GM19452 (cell line): ENCODE measurements at regions not wholly inside any gene's neighbourhood (a gene's known extent, or its start where the extent isn't known, plus 50 kb on each side); places are given as distances from the start of the nearest gene placed in this dataset.
"Not testable (repeated sequence)": the region's sequence is repeated elsewhere in the genome, so short reads cannot be mapped to it uniquely, and the experiment has no call there.

Experiments used
- ATAC-seq: cut with Tn5 transposase; IDR thresholded peaks from one replicate; pipeline ENCODE4 v1.9.1; 2021; ENCODE audit not compliant: unreplicated experiment

DNA sequence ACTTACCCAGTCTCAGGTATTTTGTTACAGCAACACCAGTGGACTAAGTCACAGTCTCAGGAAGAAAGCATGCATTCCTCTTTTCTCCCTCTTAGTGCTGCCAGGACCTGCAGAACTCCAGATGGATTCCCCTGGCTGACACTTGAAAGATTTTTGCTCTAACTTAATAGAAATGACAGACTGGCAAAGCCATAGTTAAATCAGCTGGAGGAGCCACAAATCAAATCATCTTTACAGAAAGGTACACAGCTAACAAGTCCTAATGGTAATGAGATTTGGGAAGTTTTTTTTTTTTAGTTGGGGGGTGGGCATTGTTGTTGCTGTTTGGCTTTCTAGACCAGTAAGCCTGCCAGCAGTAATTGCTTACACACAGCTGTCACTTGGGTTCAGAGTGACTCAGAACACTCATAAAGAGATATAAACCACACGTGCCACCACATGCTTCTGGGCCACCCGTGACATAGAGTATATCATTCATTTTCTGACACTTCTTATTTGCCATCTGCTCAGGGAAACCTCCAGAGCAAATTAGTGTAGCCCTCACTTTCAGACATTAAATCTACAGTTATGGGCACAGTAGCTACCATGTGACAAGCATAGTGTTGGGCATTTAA is 72.4 kb downstream of the FH start:
- no peak for ATAC-seq

DNA sequence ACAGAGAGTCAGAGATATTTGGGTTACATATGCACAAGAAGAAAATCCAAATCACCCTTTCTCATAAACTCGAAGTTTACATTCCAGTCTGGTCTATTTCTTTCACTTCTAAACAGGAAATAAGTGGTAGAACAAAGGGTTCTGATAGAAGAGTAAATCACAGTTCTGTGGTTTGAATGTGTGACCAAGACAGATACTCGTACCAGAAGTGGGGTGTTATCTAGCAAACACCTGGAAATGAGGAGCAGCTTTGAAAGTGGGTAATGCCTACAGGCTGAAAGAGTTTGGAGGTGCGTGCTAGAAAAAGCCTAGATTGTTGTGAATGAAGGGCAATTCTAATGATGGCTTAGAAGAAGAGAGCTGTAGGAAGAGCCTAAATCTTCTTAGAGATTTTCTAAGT is 74.7 kb downstream of the FH start:
- no peak for ATAC-seq

GRCh38 chr1:241443561-241443960 is 76.0 kb downstream of the FH start:
- no peak for ATAC-seq

DNA sequence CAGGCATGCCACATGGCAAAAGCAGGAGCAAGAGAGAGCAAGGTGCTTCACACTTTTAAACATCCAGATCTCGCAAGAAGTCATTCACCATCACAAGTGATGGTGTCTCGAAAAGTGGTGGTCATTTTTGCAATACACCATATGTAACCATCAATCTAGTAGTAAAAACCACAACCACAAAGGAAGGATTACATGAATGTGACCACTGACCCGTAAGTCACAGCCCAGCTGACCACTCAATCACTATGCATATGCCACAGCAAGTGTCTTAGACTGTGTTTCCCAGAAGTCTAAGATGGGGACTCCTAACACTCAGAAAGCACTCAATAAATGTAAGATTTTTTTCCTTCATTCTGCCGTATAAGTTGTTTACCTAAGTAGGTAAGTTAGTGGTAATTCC is 76.9 kb downstream of the FH start:
- ATAC-seq: no peak

DNA sequence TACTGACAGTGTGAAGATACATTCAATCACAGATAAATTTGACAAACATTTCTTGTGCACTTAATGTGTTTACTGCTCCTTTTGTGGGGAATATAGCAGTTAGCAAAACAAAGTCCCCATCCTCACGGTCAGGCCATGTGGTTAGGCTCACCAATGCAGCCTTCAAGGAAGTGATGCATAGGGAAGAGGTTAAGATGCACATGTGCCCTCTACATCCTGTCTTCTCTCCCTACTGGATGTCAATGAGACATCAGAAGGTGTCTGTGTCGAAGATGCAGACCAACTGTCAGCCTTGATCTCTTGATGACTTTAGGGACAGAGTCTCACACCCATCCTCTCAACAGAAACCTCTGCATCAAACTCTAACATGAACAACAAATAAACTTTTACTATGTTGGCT is 78.7 kb downstream of the FH start:
- no peak for ATAC-seq

DNA sequence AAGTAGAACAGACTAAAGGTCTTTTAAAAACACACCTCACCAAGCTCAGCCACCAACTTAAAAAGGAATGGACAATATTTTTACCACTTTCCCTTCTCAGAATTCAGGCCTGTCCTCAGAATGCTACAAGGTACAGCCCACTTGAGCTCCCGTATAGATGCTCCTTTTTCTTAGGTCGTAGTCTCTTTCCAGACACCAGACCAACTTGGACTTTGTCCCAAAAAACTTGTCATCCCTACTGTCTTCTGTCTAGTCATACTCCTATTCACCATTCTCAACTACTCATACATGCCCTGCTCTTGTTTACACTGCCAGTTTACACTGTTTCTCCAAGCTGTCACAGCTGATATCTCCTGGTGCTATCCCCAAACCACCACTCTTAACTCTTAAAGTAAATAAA is 80.9 kb downstream of the FH start:
- not testable (repeated sequence) for ATAC-seq

DNA sequence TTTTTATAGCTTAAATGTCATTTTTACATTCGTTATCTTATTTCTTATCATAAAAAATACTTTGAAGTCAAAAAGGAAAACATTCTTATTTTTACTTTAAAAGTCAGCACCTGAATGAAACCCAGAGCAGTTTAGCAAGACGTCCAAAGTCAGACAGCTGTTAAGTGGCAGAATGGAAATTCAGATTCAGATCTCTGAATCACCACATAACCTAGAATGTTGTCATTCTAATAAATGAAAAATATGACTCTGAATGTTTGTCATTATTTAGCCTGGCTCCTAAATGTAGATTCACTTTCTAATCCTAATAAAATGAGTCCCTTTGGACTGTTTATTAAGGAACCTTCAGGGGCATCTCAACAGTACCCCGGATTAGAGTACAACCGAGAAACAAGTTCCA is 75.2 kb upstream of the RGS7 start:
- no peak for ATAC-seq

DNA sequence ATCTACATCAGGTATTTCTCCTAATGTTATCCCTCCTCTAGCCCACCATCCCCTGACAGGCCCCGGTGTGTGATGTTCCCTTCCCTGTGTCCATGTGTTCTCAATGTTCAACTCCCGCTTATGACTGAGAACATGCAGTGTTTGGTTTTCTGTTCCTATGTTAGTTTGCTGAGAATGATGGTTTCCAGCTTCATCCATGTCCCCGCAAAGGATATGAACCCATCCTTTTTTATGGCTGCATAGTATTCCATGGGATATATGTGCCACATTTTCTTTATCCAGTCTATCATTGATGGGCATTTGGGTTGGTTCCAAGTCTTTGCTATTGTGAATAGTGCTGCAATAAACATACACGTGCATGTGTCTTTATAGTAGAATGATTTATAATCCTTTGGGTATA is 68.1 kb upstream of the RGS7 start:
- ATAC-seq: not testable (repeated sequence)

GRCh38 chr1:241424480-241424971 is 67.5 kb upstream of the RGS7 start:
- ATAC-seq: no peak

GRCh38 chr1:241423541-241424479 is 66.8 kb upstream of the RGS7 start:
- ATAC-seq: peak; percentile 82

DNA sequence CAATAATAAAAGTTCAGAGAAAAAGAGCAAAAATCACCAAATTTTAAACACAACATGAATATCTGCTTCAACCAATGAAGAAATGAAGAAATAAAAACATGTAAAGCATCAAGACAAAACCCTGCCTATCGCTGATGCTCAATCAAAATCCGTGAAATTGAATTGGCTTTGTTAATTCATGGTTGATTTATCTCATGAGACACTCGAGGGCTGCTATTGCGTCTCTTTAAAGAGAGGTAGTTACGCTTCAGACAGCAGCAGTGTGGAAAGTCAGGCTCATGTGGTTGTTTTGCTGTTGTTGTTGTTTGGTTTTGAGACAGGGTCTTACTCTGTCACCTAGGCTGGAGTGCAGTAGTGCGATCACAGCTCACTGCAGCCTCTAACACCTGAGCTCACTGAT is 65.5 kb upstream of the RGS7 start:
- ATAC-seq: no peak

DNA sequence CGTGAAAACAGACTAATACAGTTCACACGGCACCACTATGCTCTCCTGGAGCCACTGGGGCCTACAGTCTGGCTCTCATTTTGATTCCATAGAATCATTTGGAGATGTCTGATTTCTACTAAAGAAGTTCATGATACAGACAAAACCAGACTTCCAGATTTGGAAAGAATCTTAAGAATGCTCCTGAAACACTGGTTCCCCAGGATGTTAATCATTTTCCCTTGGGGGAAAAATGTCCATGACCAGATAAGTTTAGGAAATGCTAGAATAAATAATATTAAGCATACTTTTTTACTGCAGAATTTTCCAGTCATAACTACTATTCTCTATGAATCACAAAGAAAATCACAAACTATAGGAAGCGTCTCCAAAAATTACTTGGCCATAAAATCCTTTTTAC is 63.0 kb upstream of the RGS7 start:
- no peak for ATAC-seq

GRCh38 chr1:241417258-241417657 is 60.3 kb upstream of the RGS7 start:
- ATAC-seq: no peak

GRCh38 chr1:241413974-241414373 is 57.0 kb upstream of the RGS7 start:
- no peak for ATAC-seq

GRCh38 chr1:241413386-241413785 is 56.4 kb upstream of the RGS7 start:
- peak; percentile 61 for ATAC-seq

GRCh38 chr1:241412646-241413045 is 55.6 kb upstream of the RGS7 start:
- ATAC-seq: no peak

GRCh38 chr1:241411776-241412338 is 54.9 kb upstream of the RGS7 start:
- no peak for ATAC-seq

DNA sequence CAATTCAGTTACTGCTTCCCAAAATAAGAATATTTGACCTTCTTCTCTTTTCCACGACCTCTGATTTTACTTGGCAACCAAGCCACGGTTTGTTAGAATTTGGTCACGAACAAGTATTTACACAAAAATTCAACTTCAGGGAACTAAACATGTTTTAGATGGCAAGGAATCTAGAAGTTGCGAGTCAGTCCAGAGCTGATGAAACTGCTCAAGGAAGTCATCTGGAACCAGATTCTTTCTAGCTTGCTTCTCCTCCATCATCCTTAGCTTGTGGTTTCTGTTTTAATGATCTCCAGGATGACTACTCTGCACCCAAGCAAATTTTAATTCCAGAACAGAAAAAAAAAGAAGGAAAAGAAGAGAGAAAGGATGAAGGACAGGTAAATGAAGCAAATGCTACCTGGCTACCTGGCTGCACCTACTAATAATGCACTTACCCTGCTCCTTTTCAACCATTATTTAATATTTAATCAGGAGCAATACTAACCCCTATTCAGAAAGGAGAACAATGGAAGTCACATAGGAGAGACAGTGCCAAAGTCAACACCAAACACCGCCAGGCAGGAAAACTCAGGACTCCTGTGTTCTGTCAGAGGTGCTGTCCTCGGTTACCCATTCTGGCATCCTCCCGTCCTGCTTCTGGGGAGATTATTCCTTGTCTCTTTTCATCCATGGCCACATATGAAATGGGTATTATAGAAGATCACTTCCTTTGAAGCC is 54.2 kb upstream of the RGS7 start:
- ATAC-seq: no peak

- no peak for ATAC-seq
These were observed 51.2 kb upstream of the RGS7 start for GRCh38 chr1:241408170-241408569.
